RWPE2 (cell line): ENCODE measurements at regions not wholly inside any gene's neighbourhood (a gene's known extent, or its start where the extent isn't known, plus 50 kb on each side); places are given as distances from the start of the nearest gene placed in this dataset.

Experiments used
- ATAC-seq: fragments of 200-7000 bp; cut with Tn5 transposase; 3 replicates; pipeline ENCODE4 v1.9.1; 2021; ENCODE audit warnings: low read depth
- DNase-seq: peaks from one replicate; pipeline ENCODE4 v3.0.0-alpha.2; 2020; ENCODE audit warnings: low spot score
- H3K27ac ChIP-seq: fragments of 450-650 bp; 2 replicates; pipeline ENCODE4 v1.5.1; 2017; ENCODE audit warnings: mild to moderate bottlenecking; ENCODE audit not compliant: poor library complexity, severe bottlenecking
- H3K27me3 ChIP-seq: fragments of 250-450 bp; sonication (Bioruptor Pico); 2 replicates; pipeline ENCODE4 v1.5.1; 2021; ENCODE audit warnings: mild to moderate bottlenecking, moderate library complexity; ENCODE audit not compliant: insufficient read depth, poor library complexity, severe bottlenecking
- H3K36me3 ChIP-seq: fragments of 250-450 bp; sonication (Bioruptor Pico); 2 replicates; pipeline ENCODE4 v1.5.1; 2020; ENCODE audit warnings: low read depth, mild to moderate bottlenecking, moderate library complexity
- H3K4me1 ChIP-seq: fragments of 250-450 bp; sonication (Bioruptor Pico); 2 replicates; pipeline ENCODE4 v1.5.1; 2021; ENCODE audit warnings: mild to moderate bottlenecking, moderate library complexity; ENCODE audit not compliant: insufficient read depth, poor library complexity, severe bottlenecking
- H3K4me3 ChIP-seq: fragments of 250-450 bp; sonication (Bioruptor Pico); 2 replicates; pipeline ENCODE4 v1.5.1; 2021; ENCODE audit warnings: mild to moderate bottlenecking, moderate library complexity; ENCODE audit not compliant: severe bottlenecking
- H3K9me3 ChIP-seq: fragments of 250-450 bp; sonication (Bioruptor Pico); 2 replicates; pipeline ENCODE4 v1.5.1; 2021; ENCODE audit warnings: mild to moderate bottlenecking, moderate library complexity; ENCODE audit not compliant: severe bottlenecking
- TF ChIP-seq, protein P1 (sequence below): fragments of 450-650 bp; IDR thresholded peaks from one replicate; pipeline ENCODE4 v1.5.1; 2017; ENCODE audit warnings: mild to moderate bottlenecking, moderate library complexity; ENCODE audit not compliant: poor library complexity, severe bottlenecking

DNA sequence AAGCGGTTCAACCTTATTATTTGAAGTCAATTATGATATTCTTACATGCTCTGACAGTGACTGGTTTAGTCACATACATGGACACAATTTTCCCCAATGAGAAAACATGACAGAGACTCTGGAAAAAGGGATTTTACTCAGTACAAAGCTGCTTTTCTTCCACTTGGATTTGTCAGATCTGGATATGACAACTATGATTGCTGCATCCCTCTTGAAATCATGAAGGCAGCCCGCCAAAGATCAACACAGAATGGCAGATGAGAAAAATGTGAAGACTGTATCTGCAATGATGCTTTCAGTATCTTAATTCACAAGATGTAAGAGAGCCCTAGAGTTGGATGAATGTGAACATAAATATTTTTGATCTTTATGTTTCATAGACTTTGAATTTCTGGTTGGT lies 439.6 kb downstream of the CDH8 start:
- no peak for DNase-seq
- no peaks in the 10 kb centered on the region for H3K36me3 ChIP-seq
- no peaks in the 10 kb centered on the region for H3K27me3 ChIP-seq
- TF ChIP-seq, protein P1, sequence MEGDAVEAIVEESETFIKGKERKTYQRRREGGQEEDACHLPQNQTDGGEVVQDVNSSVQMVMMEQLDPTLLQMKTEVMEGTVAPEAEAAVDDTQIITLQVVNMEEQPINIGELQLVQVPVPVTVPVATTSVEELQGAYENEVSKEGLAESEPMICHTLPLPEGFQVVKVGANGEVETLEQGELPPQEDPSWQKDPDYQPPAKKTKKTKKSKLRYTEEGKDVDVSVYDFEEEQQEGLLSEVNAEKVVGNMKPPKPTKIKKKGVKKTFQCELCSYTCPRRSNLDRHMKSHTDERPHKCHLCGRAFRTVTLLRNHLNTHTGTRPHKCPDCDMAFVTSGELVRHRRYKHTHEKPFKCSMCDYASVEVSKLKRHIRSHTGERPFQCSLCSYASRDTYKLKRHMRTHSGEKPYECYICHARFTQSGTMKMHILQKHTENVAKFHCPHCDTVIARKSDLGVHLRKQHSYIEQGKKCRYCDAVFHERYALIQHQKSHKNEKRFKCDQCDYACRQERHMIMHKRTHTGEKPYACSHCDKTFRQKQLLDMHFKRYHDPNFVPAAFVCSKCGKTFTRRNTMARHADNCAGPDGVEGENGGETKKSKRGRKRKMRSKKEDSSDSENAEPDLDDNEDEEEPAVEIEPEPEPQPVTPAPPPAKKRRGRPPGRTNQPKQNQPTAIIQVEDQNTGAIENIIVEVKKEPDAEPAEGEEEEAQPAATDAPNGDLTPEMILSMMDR = no peak
- H3K4me3 ChIP-seq = no peak overlapping the region
- H3K4me1 ChIP-seq = no peaks in the 10 kb centered on the region
- H3K27ac ChIP-seq = no peak overlapping the region
- no peaks in the 10 kb centered on the region for H3K9me3 ChIP-seq
- no peak for ATAC-seq

DNA sequence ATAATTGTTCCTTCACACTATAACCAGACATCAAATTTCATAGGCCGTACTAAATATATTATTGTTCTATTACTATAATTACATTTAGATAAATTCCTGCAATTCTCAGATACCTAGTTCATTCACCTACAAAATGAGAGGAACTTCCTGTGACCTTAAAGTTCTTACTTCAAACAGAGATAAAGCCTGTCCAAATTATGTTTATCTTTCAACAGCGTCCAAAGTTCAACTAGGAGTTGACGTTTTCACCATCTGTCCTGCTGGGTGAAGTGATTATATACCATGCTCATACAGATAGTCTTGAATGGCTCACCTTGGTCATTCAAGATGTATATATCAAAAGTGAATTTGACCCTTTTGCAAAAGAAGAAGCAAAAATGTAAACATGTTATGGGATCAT lies 440.6 kb downstream of the CDH8 start:
- no peaks in the 10 kb centered on the region for H3K27me3 ChIP-seq
- H3K36me3 ChIP-seq = no peaks in the 10 kb centered on the region
- DNase-seq (no peak), ATAC-seq (no peak)
- no peaks in the 10 kb centered on the region for H3K9me3 ChIP-seq
- no peak overlapping the region for H3K4me3 ChIP-seq
- no peak overlapping the region for H3K27ac ChIP-seq
- TF ChIP-seq, protein P1 = no peak
- no peaks in the 10 kb centered on the region for H3K4me1 ChIP-seq

DNA sequence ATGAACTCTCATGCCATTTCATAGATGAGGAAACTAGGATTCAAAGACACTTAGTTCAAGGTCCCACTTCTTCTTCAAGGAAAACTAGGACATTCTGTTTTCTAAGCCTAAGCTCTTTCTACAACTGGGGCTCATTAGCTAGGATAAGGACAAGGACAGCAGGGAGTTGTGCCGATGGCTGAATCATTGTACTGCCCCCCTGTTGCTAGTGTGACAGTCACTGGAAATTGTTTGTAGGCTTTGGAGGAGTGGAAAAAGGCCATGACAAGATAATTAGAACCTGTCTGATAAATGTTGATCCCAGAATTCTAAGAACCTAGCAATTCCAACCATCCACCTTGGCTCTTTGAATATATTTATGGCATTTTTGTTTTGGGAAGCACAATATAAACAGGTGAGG lies 445.7 kb downstream of the CDH8 start:
- H3K27ac ChIP-seq = no peak overlapping the region
- no peaks in the 10 kb centered on the region for H3K36me3 ChIP-seq
- H3K9me3 ChIP-seq = peaks cover 1% of the 10 kb centered on the region
- no peaks in the 10 kb centered on the region for H3K27me3 ChIP-seq
- H3K4me3 ChIP-seq = no peak overlapping the region
- TF ChIP-seq, protein P1 = no peak
- ATAC-seq (no peak), DNase-seq (no peak)
- H3K4me1 ChIP-seq = no peaks in the 10 kb centered on the region

DNA sequence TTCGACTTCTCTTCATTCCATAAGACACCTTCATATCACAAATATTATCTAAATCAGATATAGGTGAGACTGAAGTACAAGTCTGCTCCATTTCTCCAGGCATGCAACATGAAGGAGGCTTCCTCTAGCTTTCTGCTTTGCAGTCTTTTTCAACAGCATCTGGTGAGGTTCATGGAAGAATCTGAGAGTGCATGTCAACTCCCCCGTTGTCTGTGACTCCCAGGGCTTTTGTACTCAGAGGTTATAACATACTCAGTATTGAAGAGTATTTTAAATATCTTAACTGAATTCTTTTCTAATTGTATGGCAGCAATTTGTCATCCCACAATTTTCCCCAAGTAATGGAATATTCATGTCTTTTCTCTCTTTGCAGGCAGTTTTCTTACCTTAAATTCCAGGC lies 448.7 kb downstream of the CDH8 start:
- H3K9me3 ChIP-seq = peaks cover 1% of the 10 kb centered on the region
- DNase-seq (no peak), ATAC-seq (no peak)
- no peak overlapping the region for H3K4me3 ChIP-seq
- H3K27ac ChIP-seq = no peak overlapping the region
- no peaks in the 10 kb centered on the region for H3K36me3 ChIP-seq
- H3K4me1 ChIP-seq = no peaks in the 10 kb centered on the region
- H3K27me3 ChIP-seq = no peaks in the 10 kb centered on the region
- TF ChIP-seq, protein P1 = no peak

DNA sequence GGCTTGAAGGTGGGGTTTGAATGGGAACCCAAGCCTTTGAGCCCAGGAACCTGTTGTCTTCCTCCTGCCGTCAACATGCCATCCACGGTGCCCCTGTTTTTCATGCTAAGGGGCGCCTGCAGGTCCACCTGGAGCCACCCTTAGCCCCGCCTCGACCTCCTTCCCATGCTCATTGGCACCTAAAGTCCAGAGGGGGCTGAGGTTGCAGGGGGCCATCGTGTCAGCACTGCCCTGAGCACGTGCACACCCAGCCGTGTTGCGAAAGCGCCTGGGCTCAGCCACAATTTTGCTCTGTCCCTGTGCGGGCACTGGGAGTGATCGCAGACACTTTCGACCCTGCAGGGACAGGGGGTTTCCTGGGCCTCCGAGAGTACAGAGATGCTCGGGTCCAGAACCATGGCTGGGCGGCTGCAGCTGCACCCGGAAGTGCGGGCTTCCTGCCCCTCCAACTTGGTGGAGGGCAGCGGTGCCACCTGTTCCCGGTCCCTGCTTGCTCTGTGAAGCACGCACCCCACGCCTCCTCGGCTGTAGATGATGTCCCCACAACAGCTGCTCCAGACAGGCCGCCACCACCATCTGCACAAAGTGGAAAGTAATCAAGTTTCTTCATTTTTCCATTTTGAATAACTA lies 454.7 kb downstream of the CDH8 start:
- TF ChIP-seq, protein P1 = no peak
- Histone ChIP-seq H3K27me3 (no peaks in the 10 kb centered on the region), H3K36me3 (no peaks in the 10 kb centered on the region), H3K4me3 (no peak overlapping the region), H3K27ac (no peak overlapping the region), H3K4me1 (no peaks in the 10 kb centered on the region), H3K9me3 (no peaks in the 10 kb centered on the region)
- DNase-seq (no peak), ATAC-seq (no peak)
